ENCODE measurements at regions not wholly inside any gene's neighbourhood (a gene's known extent, or its start where the extent isn't known, plus 50 kb on each side); places are given as distances from the start of the nearest gene placed in this dataset.

DNA sequence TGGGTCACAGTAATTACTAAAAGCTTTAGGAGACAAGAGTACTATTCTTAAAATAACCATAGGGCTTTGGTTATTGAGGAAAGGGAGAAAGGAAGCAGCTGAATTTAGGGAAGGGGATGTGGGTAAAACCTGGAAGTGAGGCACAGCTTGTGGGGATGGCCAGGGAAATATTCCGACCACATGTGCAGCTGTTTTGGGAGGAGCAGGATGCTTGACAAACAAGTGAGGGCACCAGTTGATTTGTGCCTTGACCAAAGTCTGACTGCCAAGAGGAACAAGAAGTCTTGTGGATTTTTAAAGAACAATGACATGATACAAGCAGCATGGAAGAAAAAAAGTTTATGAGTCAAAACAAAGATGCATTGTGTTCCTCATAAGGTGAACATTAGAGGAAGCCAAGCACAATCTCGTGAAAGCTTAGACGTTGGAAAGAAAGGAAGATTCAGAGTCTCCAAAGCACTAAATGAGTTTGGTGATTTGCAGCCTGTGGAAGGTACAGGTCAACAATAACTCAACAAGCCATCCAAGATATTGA lies 108.5 kb upstream of the GPC6 start:
- H3K36me3 ChIP-seq (ENCODE audit: low read depth): no peaks in the 10 kb centered on the region
- H4K20me1 ChIP-seq (ENCODE audit: insufficient read depth): no peaks in the 10 kb centered on the region
- H3K4me3 ChIP-seq: no peak overlapping the region
- ChIA-PET POLR2A (ENCODE audit: unreplicated experiment) (no interaction called here), CTCF (no interaction called here)
- H3K27me3 ChIP-seq (ENCODE audit: insufficient read depth, low read depth): no peaks in the 10 kb centered on the region
- no peak overlapping the region for H2AFZ ChIP-seq
- intact Hi-C loops (cut with micrococcal nuclease; ENCODE audit: unreplicated experiment): no loop called here
- H3F3A ChIP-seq (ENCODE audit: insufficient read depth, low read depth): no peaks in the 10 kb centered on the region
- TF ChIP-seq, protein P1, sequence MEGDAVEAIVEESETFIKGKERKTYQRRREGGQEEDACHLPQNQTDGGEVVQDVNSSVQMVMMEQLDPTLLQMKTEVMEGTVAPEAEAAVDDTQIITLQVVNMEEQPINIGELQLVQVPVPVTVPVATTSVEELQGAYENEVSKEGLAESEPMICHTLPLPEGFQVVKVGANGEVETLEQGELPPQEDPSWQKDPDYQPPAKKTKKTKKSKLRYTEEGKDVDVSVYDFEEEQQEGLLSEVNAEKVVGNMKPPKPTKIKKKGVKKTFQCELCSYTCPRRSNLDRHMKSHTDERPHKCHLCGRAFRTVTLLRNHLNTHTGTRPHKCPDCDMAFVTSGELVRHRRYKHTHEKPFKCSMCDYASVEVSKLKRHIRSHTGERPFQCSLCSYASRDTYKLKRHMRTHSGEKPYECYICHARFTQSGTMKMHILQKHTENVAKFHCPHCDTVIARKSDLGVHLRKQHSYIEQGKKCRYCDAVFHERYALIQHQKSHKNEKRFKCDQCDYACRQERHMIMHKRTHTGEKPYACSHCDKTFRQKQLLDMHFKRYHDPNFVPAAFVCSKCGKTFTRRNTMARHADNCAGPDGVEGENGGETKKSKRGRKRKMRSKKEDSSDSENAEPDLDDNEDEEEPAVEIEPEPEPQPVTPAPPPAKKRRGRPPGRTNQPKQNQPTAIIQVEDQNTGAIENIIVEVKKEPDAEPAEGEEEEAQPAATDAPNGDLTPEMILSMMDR (conservative IDR thresholded peaks at IDR 0.05): no peak
- no peak for TF ChIP-seq EZH2 (IDR thresholded peaks at IDR 0.05; ENCODE audit: low read depth)
- H3K4me1 ChIP-seq (replicated peaks; ENCODE audit: insufficient read depth): no peaks in the 10 kb centered on the region
- H3K9me2 ChIP-seq (ENCODE audit: insufficient read depth): no peaks in the 10 kb centered on the region
- no peak for DNase-seq
- no TSS peak for BruUV-seq (replicated peaks)
- H3K4me2 ChIP-seq: no peak overlapping the region
- H3K27ac ChIP-seq: no peak overlapping the region
- H3K9me3 ChIP-seq (ENCODE audit: insufficient read depth, low read depth): no peaks in the 10 kb centered on the region
- H3K79me2 ChIP-seq (ENCODE audit: low read depth): no peaks in the 10 kb centered on the region

DNA sequence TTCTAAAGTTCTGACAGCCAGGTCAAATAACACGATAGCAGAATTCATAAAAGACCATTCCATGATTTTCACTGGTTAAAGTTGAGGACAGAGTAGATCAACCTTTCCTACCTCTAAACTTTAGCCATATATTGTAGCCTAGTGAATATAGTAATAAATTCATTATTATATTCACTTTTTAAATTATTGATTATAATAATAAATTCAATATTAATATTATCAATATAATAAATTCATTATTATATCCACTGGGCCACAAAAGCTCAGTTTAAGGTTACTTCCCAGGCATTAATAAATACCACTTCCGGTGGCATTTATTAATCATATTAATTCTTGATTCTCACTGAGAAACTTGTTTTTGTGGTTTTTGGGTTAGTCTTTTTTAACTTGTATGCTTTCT lies 85.7 kb upstream of the GPC6 start:
- no TSS peak for BruUV-seq (replicated peaks)
- CTCF ChIA-PET: no interaction called here
- Histone ChIP-seq H3K4me3 (no peak overlapping the region), H3K9me3 (ENCODE audit: insufficient read depth, low read depth) (no peaks in the 10 kb centered on the region), H3K27ac (no peak overlapping the region), H3K4me1 (replicated peaks; ENCODE audit: insufficient read depth) (no peaks in the 10 kb centered on the region), H4K20me1 (ENCODE audit: insufficient read depth) (no peaks in the 10 kb centered on the region), H3K79me2 (ENCODE audit: low read depth) (no peaks in the 10 kb centered on the region), H3K9me2 (ENCODE audit: insufficient read depth) (no peaks in the 10 kb centered on the region), H3K27me3 (ENCODE audit: insufficient read depth, low read depth) (no peaks in the 10 kb centered on the region), H3F3A (ENCODE audit: insufficient read depth, low read depth) (no peaks in the 10 kb centered on the region), H3K4me2 (no peak overlapping the region), H2AFZ (no peak overlapping the region), H3K36me3 (ENCODE audit: low read depth) (no peaks in the 10 kb centered on the region)
- intact Hi-C loops (cut with micrococcal nuclease; ENCODE audit: unreplicated experiment): no loop called here
- POLR2A ChIA-PET (ENCODE audit: unreplicated experiment): no interaction called here
- TF ChIP-seq, protein P1 (conservative IDR thresholded peaks at IDR 0.05): no peak
- no peak for TF ChIP-seq EZH2 (IDR thresholded peaks at IDR 0.05; ENCODE audit: low read depth)
- no peak for DNase-seq

DNA sequence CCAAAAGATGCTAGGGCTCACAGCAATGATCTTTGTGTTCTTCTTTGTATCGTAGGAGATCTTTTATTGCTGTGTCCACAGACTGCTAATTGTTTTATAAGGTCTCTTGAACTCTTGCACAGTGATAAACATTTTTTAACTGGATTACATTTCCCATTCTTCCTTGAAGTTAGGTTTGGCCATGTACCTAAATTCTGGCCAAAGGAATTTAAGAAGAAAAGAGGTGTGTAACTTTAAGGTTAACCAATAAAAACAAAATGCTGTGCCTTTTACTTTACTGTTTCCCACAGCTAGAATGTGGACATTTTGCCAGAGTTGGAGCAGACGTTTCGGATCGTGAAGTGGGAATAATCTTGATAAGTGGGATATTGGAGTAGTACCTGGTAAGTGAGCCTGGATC lies 82.6 kb upstream of the GPC6 start:
- Histone ChIP-seq H3K4me1 (replicated peaks; ENCODE audit: insufficient read depth) (no peaks in the 10 kb centered on the region), H3K4me3 (no peak overlapping the region), H3F3A (ENCODE audit: insufficient read depth, low read depth) (no peaks in the 10 kb centered on the region), H3K79me2 (ENCODE audit: low read depth) (no peaks in the 10 kb centered on the region), H2AFZ (no peak overlapping the region), H3K36me3 (ENCODE audit: low read depth) (no peaks in the 10 kb centered on the region), H3K9me3 (ENCODE audit: insufficient read depth, low read depth) (no peaks in the 10 kb centered on the region), H3K9me2 (ENCODE audit: insufficient read depth) (no peaks in the 10 kb centered on the region), H3K4me2 (no peak overlapping the region), H3K27me3 (ENCODE audit: insufficient read depth, low read depth) (no peaks in the 10 kb centered on the region), H4K20me1 (ENCODE audit: insufficient read depth) (no peaks in the 10 kb centered on the region), H3K27ac (no peak overlapping the region)
- POLR2A ChIA-PET (ENCODE audit: unreplicated experiment): no interaction called here
- no peak for DNase-seq
- intact Hi-C loops (cut with micrococcal nuclease; ENCODE audit: unreplicated experiment): no loop called here
- CTCF ChIA-PET: no interaction called here
- no TSS peak for BruUV-seq (replicated peaks)
- TF ChIP-seq EZH2 (IDR thresholded peaks at IDR 0.05; ENCODE audit: low read depth): no peak
- TF ChIP-seq, protein P1 (conservative IDR thresholded peaks at IDR 0.05): no peak
